ENCODE measurements at regions not wholly inside any gene's neighbourhood (a gene's known extent, or its start where the extent isn't known, plus 50 kb on each side); places are given as distances from the start of the nearest gene placed in this dataset.
"Not testable (repeated sequence)": the region's sequence is repeated elsewhere in the genome, so short reads cannot be mapped to it uniquely, and the experiment has no call there.

GRCh38 chr11:115663790-115664189 lies 159.6 kb upstream of the CADM1 start:
- DNase-seq (ENCODE audit: low read depth), result no peak

- no peak for DNase-seq (ENCODE audit: low read depth)
These were observed 156.0 kb upstream of the CADM1 start for GRCh38 chr11:115660030-115660805.

GRCh38 chr11:115659061-115659963 lies 155.1 kb upstream of the CADM1 start:
- no peak for DNase-seq (ENCODE audit: low read depth)

- no peak for DNase-seq (ENCODE audit: low read depth)
These were observed 153.4 kb upstream of the CADM1 start for GRCh38 chr11:115657586-115657985.

- no peak for DNase-seq (ENCODE audit: low read depth)
These were observed 152.5 kb upstream of the CADM1 start for GRCh38 chr11:115656669-115657068.

GRCh38 chr11:115656041-115656440 lies 151.8 kb upstream of the CADM1 start:
- DNase-seq (ENCODE audit: low read depth), result no peak

- no peak for DNase-seq (ENCODE audit: low read depth)
These were observed 150.6 kb upstream of the CADM1 start for GRCh38 chr11:115654792-115655191.

GRCh38 chr11:115653926-115654325 lies 149.7 kb upstream of the CADM1 start:
- DNase-seq (ENCODE audit: low read depth), result no peak

- no peak for DNase-seq (ENCODE audit: low read depth)
These were observed 148.9 kb upstream of the CADM1 start for GRCh38 chr11:115653076-115653475.

- DNase-seq (ENCODE audit: low read depth), result no peak
These were observed 148.3 kb upstream of the CADM1 start for GRCh38 chr11:115652496-115652895.

GRCh38 chr11:115652094-115652493 lies 147.9 kb upstream of the CADM1 start:
- DNase-seq (ENCODE audit: low read depth), result no peak

- no peak for DNase-seq (ENCODE audit: low read depth)
These were observed 145.2 kb upstream of the CADM1 start for GRCh38 chr11:115649461-115649860.

GRCh38 chr11:115645631-115646317 lies 141.6 kb upstream of the CADM1 start:
- DNase-seq (ENCODE audit: low read depth), result no peak

- DNase-seq (ENCODE audit: low read depth), result no peak
These were observed 140.6 kb upstream of the CADM1 start for GRCh38 chr11:115644856-115645255.

GRCh38 chr11:115643549-115644270 lies 139.5 kb upstream of the CADM1 start:
- DNase-seq (ENCODE audit: low read depth), result no peak

- DNase-seq (ENCODE audit: low read depth), result no peak
These were observed 138.4 kb upstream of the CADM1 start for GRCh38 chr11:115642660-115643059.

GRCh38 chr11:115637599-115638241 lies 133.5 kb upstream of the CADM1 start:
- no peak for DNase-seq (ENCODE audit: low read depth)

- DNase-seq (ENCODE audit: low read depth), result no peak
These were observed 132.7 kb upstream of the CADM1 start for GRCh38 chr11:115636753-115637527.

- not testable (repeated sequence) for DNase-seq (ENCODE audit: low read depth)
These were observed 129.8 kb upstream of the CADM1 start for GRCh38 chr11:115633977-115634376.

GRCh38 chr11:115632061-115632460 lies 127.8 kb upstream of the CADM1 start:
- DNase-seq (ENCODE audit: low read depth), result no peak

GRCh38 chr11:115631609-115632008 lies 127.4 kb upstream of the CADM1 start:
- DNase-seq (ENCODE audit: low read depth), result no peak

Data from T-helper 22 cell (primary cell).